H9 (cell line): ENCODE measurements at regions not wholly inside any gene's neighbourhood (a gene's known extent, or its start where the extent isn't known, plus 50 kb on each side); places are given as distances from the start of the nearest gene placed in this dataset.

ENCODE experiments used
- DNase-seq: peaks from one replicate; pipeline ENCODE4 v3.0.0-alpha.2; 2017
- H2AFZ ChIP-seq: one replicate; pipeline ENCODE4 v1.6.1; 2013; ENCODE audit warnings: mild to moderate bottlenecking, low read length, control low read depth, moderate library complexity
- H2AK5ac ChIP-seq: 2 replicates; pipeline ENCODE4 v1.6.1; 2013; ENCODE audit warnings: low read length, control low read depth, mixed read lengths; ENCODE audit not compliant: insufficient read length
- H2BK120ac ChIP-seq: one replicate; pipeline ENCODE4 v1.6.1; 2013; ENCODE audit warnings: low read depth, mild to moderate bottlenecking, low read length, control low read depth, inconsistent platforms; ENCODE audit not compliant: poor library complexity, severe bottlenecking
- H2BK12ac ChIP-seq: 2 replicates; pipeline ENCODE4 v1.6.1; 2013; ENCODE audit warnings: low read length, control low read depth, mixed read lengths, low read depth; ENCODE audit not compliant: insufficient read length
- H2BK15ac ChIP-seq: 2 replicates; pipeline ENCODE4 v1.6.1; 2013; ENCODE audit warnings: low read depth, low read length, control low read depth
- H2BK20ac ChIP-seq: one replicate; pipeline ENCODE4 v1.6.1; 2013; ENCODE audit warnings: low read depth, mild to moderate bottlenecking, low read length, control low read depth, inconsistent platforms; ENCODE audit not compliant: poor library complexity, severe bottlenecking
- H2BK5ac ChIP-seq: 2 replicates; pipeline ENCODE4 v1.6.1; 2013; ENCODE audit warnings: low read length, control low read depth, mixed read lengths; ENCODE audit not compliant: insufficient read length
- H3K14ac ChIP-seq: 2 replicates; pipeline ENCODE4 v1.6.1; 2013; ENCODE audit warnings: low read length, control low read depth; ENCODE audit not compliant: insufficient read depth
- H3K18ac ChIP-seq: 2 replicates; pipeline ENCODE4 v1.6.1; 2013; ENCODE audit warnings: low read depth, mild to moderate bottlenecking, mixed read lengths, low read length, control low read depth; ENCODE audit not compliant: insufficient read length
- H3K23ac ChIP-seq: 2 replicates; pipeline ENCODE4 v1.6.1; 2013; ENCODE audit warnings: low read length, control low read depth, mixed read lengths, low read depth; ENCODE audit not compliant: insufficient read length
- H3K23me2 ChIP-seq: 2 replicates; pipeline ENCODE4 v1.6.1; 2013; ENCODE audit warnings: low read depth, mild to moderate bottlenecking, mixed read lengths, low read length, control low read depth; ENCODE audit not compliant: insufficient read length, poor library complexity, severe bottlenecking
- H3K27ac ChIP-seq: 2 replicates; pipeline ENCODE4 v1.5.1; 2013; ENCODE audit warnings: low read length, control low read depth, mixed read lengths, low read depth; ENCODE audit not compliant: insufficient read length
- H3K27me3 ChIP-seq: 2 replicates; pipeline ENCODE4 v1.6.1; 2013; ENCODE audit warnings: low read length, control low read depth, inconsistent platforms; ENCODE audit not compliant: insufficient read depth
- H3K4ac ChIP-seq: 2 replicates; pipeline ENCODE4 v1.6.1; 2013; ENCODE audit warnings: low read depth, mild to moderate bottlenecking, control low read depth, inconsistent platforms, low read length, moderate library complexity
- H3K4me1 ChIP-seq: 2 replicates; pipeline ENCODE4 v1.6.1; 2013; ENCODE audit warnings: low read length, control low read depth, inconsistent platforms; ENCODE audit not compliant: insufficient read depth
- H3K4me2 ChIP-seq: 2 replicates; pipeline ENCODE4 v1.6.1; 2013; ENCODE audit warnings: low read length, control low read depth, mixed read lengths; ENCODE audit not compliant: insufficient read length, insufficient read depth
- H3K56ac ChIP-seq: 2 replicates; pipeline ENCODE4 v1.6.1; 2013; ENCODE audit warnings: low read depth, mild to moderate bottlenecking, mixed read lengths, low read length, control low read depth; ENCODE audit not compliant: insufficient read length
- H3K79me1 ChIP-seq: 2 replicates; pipeline ENCODE4 v1.6.1; 2013; ENCODE audit warnings: low read depth, mild to moderate bottlenecking, moderate library complexity, low read length, control low read depth, inconsistent platforms; ENCODE audit not compliant: insufficient read depth, poor library complexity, severe bottlenecking
- H3K79me2 ChIP-seq: 2 replicates; pipeline ENCODE4 v1.6.1; 2013; ENCODE audit warnings: low read length, control low read depth, inconsistent platforms; ENCODE audit not compliant: insufficient read depth
- H3K9ac ChIP-seq: 2 replicates; pipeline ENCODE4 v1.6.1; 2013; ENCODE audit warnings: low read length, control low read depth, mixed read lengths; ENCODE audit not compliant: insufficient read length; ENCODE audit errors: extremely low read depth
- H3K9me3 ChIP-seq: one replicate; pipeline ENCODE4 v1.6.1; 2013; ENCODE audit warnings: low read depth, low read length, inconsistent platforms; ENCODE audit not compliant: control insufficient read depth
- H3T11ph ChIP-seq: one replicate; pipeline ENCODE4 v1.6.1; 2013; ENCODE audit warnings: mild to moderate bottlenecking, low read length, control low read depth, inconsistent platforms
- H4K20me1 ChIP-seq: one replicate; pipeline ENCODE4 v1.6.1; 2013; ENCODE audit not compliant: control insufficient read depth, insufficient read length, insufficient read depth
- H4K5ac ChIP-seq: 2 replicates; pipeline ENCODE4 v1.6.1; 2013; ENCODE audit warnings: low read depth, mild to moderate bottlenecking, mixed read lengths, low read length, control low read depth; ENCODE audit not compliant: insufficient read length
- H4K8ac ChIP-seq: replicated peaks from 2 replicates; pipeline ENCODE4 v1.6.1; 2013; ENCODE audit warnings: low read length, control low read depth, mixed read lengths, low read depth; ENCODE audit not compliant: insufficient read length
- H4K91ac ChIP-seq: 2 replicates; pipeline ENCODE4 v1.6.1; 2013; ENCODE audit warnings: low read depth, mild to moderate bottlenecking, moderate library complexity, mixed read lengths, low read length, control low read depth; ENCODE audit not compliant: insufficient read length
- H3K27ac Mint-ChIP-seq, 3 experiments: 2 replicates in 2 of 3; 3 replicates in 1 of 3; pipeline ENCODE4 v1.8.0; 2020 to 2021; ENCODE audit warnings: mixed read lengths in 3 of 3, mild to moderate bottlenecking in 1 of 3, moderate library complexity in 1 of 3
- H3K27me3 Mint-ChIP-seq: 2 replicates; pipeline ENCODE4 v1.8.0; 2021; ENCODE audit warnings: low read depth, mild to moderate bottlenecking, moderate library complexity, mixed read lengths
- H3K36me3 Mint-ChIP-seq, 3 experiments: 2 replicates in 2 of 3; 3 replicates in 1 of 3; pipeline ENCODE4 v1.8.0; 2020 to 2021; ENCODE audit warnings: low read depth in 3 of 3, mixed read lengths in 3 of 3; ENCODE audit not compliant: insufficient read depth in 1 of 3
- H3K4me1 Mint-ChIP-seq, 2 experiments: 2 replicates each; pipeline ENCODE4 v1.8.0; 2020; ENCODE audit warnings: mixed read lengths in 2 of 2
- H3K4me3 Mint-ChIP-seq, 2 experiments: 2 replicates in 1 of 2; 3 replicates in 1 of 2; pipeline ENCODE4 v1.8.0; 2020 to 2021; ENCODE audit warnings: mild to moderate bottlenecking in 2 of 2, mixed read lengths in 2 of 2, moderate library complexity in 1 of 2
- H3K9me3 Mint-ChIP-seq, 2 experiments: 2 replicates in 1 of 2; 3 replicates in 1 of 2; pipeline ENCODE4 v1.8.0; 2020; ENCODE audit warnings: mild to moderate bottlenecking in 2 of 2, mixed read lengths in 2 of 2, moderate library complexity in 1 of 2
- CTCF ChIP-seq: fragments of 200-600 bp; sonication (generic); conservative IDR thresholded peaks from 3 replicates; pipeline ENCODE4 v1.8.0; 2021; ENCODE audit warnings: antibody characterized with exemption, mild to moderate bottlenecking
- WGBS: extraction: QIAGEN DNeasy Blood & Tissue Kit; methylation state at CpG from one replicate; pipeline ENCODE4 v1.1.7; 2013; ENCODE audit warnings: missing lambda C conversion rate, low lambda C conversion rate, mixed read lengths; ENCODE audit not compliant: insufficient read length; ENCODE audit errors: extremely low coverage; 5-methylcytosine and 5-hydroxymethylcytosine counted together

GRCh38 chr15:26015516-26016075 is 152.5 kb upstream of the ATP10A start:
- H3K14ac ChIP-seq = no peak overlapping the region
- no peak overlapping the region for H4K91ac ChIP-seq
- no peak overlapping the region for H2BK15ac ChIP-seq
- H2BK120ac ChIP-seq = no peak overlapping the region
- H3K79me2 ChIP-seq = no peaks in the 10 kb centered on the region
- DNase-seq = no peak
- no peaks in the 10 kb centered on the region for H3K27me3 ChIP-seq
- no peak overlapping the region for H2BK5ac ChIP-seq
- H2AFZ ChIP-seq = no peak overlapping the region
- H3K4me1 ChIP-seq = no peaks in the 10 kb centered on the region
- no peak overlapping the region for H4K5ac ChIP-seq
- H3K4me2 ChIP-seq = no peak overlapping the region
- H3K27me3 Mint-ChIP-seq = no peaks in the 10 kb centered on the region; the same call in 1 of the 2 replicates
- H3K27ac ChIP-seq = no peak overlapping the region
- no CpG with 5 or more reads among the region's 11 CpGs for WGBS
- H3K27ac Mint-ChIP-seq = no peak overlapping the region; a peak in 1 of 7 replicates
- H3K9me3 Mint-ChIP-seq = no peaks in the 10 kb centered on the region
- no peak overlapping the region for H3K56ac ChIP-seq
- no peaks in the 10 kb centered on the region for H3K9me3 ChIP-seq
- peaks cover 5 to 13% of the 10 kb centered on the region in 2 experiments for H3K4me1 Mint-ChIP-seq
- no peak overlapping the region for H3K4ac ChIP-seq
- no peak overlapping the region for H3K18ac ChIP-seq
- H3K79me1 ChIP-seq = no peaks in the 10 kb centered on the region
- no peak for TF ChIP-seq CTCF
- H2BK20ac ChIP-seq = no peak overlapping the region
- no peaks in the 10 kb centered on the region for H3K23me2 ChIP-seq
- H3K23ac ChIP-seq = no peak overlapping the region
- no peak overlapping the region for H3T11ph ChIP-seq
- no peak overlapping the region for H3K9ac ChIP-seq
- H4K8ac ChIP-seq = no peak overlapping the region
- no peak overlapping the region for H3K4me3 Mint-ChIP-seq
- H2AK5ac ChIP-seq = no peak overlapping the region
- H2BK12ac ChIP-seq = no peak overlapping the region
- H3K36me3 Mint-ChIP-seq = no peaks in the 10 kb centered on the region
- H4K20me1 ChIP-seq = no peaks in the 10 kb centered on the region
